GM12878 (cell line): ENCODE measurements at regions not wholly inside any gene's neighbourhood (a gene's known extent, or its start where the extent isn't known, plus 50 kb on each side); places are given as distances from the start of the nearest gene placed in this dataset.

Source experiments
- ASH2L ChIP-seq: fragments of 300-600, 200-600 bp; sonication (generic); IDR thresholded peaks from 2 replicates; pipeline ENCODE4 v1.6.1; 2017; ENCODE audit warnings: low read depth, mild to moderate bottlenecking, borderline replicate concordance
- ATF7 ChIP-seq: fragments of 450-650 bp; IDR thresholded peaks from 2 replicates; pipeline ENCODE4 v1.6.1; 2016; ENCODE audit warnings: low read depth, mild to moderate bottlenecking
- BCL3 ChIP-seq: IDR thresholded peaks from 2 replicates; pipeline ENCODE4 v1.6.1; 2011; ENCODE audit warnings: borderline replicate concordance, low read depth, mild to moderate bottlenecking, moderate library complexity, low read length; ENCODE audit not compliant: insufficient read depth, poor library complexity, severe bottlenecking
- CBFB ChIP-seq: IDR thresholded peaks from 2 replicates; pipeline ENCODE4 v1.6.1; 2016; ENCODE audit warnings: antibody characterized with exemption, low read depth
- EED ChIP-seq: sonication (generic); IDR thresholded peaks from 2 replicates; pipeline ENCODE4 v1.6.1; 2016; ENCODE audit warnings: antibody characterized with exemption, low read depth
- HDGF ChIP-seq: fragments of 450-650 bp; IDR thresholded peaks from 2 replicates; pipeline ENCODE4 v1.6.1; 2016; ENCODE audit warnings: antibody characterized with exemption
- LARP7 ChIP-seq: fragments of 450-650 bp; IDR thresholded peaks from 2 replicates; pipeline ENCODE4 v1.6.1; 2017; ENCODE audit warnings: mild to moderate bottlenecking
- MYB ChIP-seq: fragments of 150-350 bp; IDR thresholded peaks from 2 replicates; pipeline ENCODE4 v1.6.1; 2014; ENCODE audit warnings: mild to moderate bottlenecking, low read depth, low read length, borderline replicate concordance
- NFYA ChIP-seq: IDR thresholded peaks from 2 replicates; pipeline ENCODE4 v1.6.1; 2011; ENCODE audit warnings: low read depth, mild to moderate bottlenecking, low read length, improper control_type of control experiment, borderline replicate concordance
- NR2C1 ChIP-seq: fragments of 450-650 bp; IDR thresholded peaks from 2 replicates; pipeline ENCODE4 v1.6.1; 2017; ENCODE audit warnings: antibody characterized with exemption, mild to moderate bottlenecking, moderate library complexity
- NR2F1 ChIP-seq: fragments of 450-650 bp; conservative IDR thresholded peaks from 2 replicates; pipeline ENCODE4 v1.6.1; 2017; ENCODE audit warnings: mild to moderate bottlenecking
- POLR2A ChIP-seq: IDR thresholded peaks from 2 replicates; pipeline ENCODE4 v1.6.1; 2011; ENCODE audit warnings: low read depth, mild to moderate bottlenecking, low read length
- RAD51 ChIP-seq: fragments of 450-650 bp; IDR thresholded peaks from 2 replicates; pipeline ENCODE4 v1.6.1; 2016; ENCODE audit warnings: moderate library complexity, mild to moderate bottlenecking, inconsistent platforms
- SMAD1 ChIP-seq: fragments of 450-650 bp; IDR thresholded peaks from 2 replicates; pipeline ENCODE4 v1.6.1; 2018; ENCODE audit warnings: mild to moderate bottlenecking, low read depth; ENCODE audit not compliant: partially characterized antibody
- SMAD5 ChIP-seq: IDR thresholded peaks from 2 replicates; pipeline ENCODE4 v1.6.1; 2016; ENCODE audit warnings: antibody characterized with exemption, low read depth
- WRNIP1 ChIP-seq: IDR thresholded peaks from 2 replicates; pipeline ENCODE4 v1.6.1; 2011; ENCODE audit warnings: low read depth, low read length, improper control_type of control experiment, borderline replicate concordance
- TF ChIP-seq, protein P1 (sequence below): IDR thresholded peaks from 2 replicates; pipeline ENCODE4 v1.6.1; 2012; ENCODE audit warnings: improper control_type of control experiment, low read depth, low read length; ENCODE audit not compliant: insufficient replicate concordance
- TF ChIP-seq, protein P2 (sequence below): IDR thresholded peaks from 2 replicates; pipeline ENCODE4 v1.6.1; 2012; ENCODE audit warnings: mild to moderate bottlenecking, low read depth, low read length

GRCh38 chr2:12293874-12294273 is 422.9 kb upstream of the TRIB2 start (continued):
- peak; percentile 88 for TF ChIP-seq ATF7
- no peak for TF ChIP-seq LARP7
- no peak for TF ChIP-seq SMAD1
- TF ChIP-seq RAD51 = no peak; the same call in 1 of the 2 replicates
- no peak for TF ChIP-seq WRNIP1
- TF ChIP-seq CBFB = peak; percentile 84
- TF ChIP-seq ASH2L = no peak
- TF ChIP-seq, protein P1, sequence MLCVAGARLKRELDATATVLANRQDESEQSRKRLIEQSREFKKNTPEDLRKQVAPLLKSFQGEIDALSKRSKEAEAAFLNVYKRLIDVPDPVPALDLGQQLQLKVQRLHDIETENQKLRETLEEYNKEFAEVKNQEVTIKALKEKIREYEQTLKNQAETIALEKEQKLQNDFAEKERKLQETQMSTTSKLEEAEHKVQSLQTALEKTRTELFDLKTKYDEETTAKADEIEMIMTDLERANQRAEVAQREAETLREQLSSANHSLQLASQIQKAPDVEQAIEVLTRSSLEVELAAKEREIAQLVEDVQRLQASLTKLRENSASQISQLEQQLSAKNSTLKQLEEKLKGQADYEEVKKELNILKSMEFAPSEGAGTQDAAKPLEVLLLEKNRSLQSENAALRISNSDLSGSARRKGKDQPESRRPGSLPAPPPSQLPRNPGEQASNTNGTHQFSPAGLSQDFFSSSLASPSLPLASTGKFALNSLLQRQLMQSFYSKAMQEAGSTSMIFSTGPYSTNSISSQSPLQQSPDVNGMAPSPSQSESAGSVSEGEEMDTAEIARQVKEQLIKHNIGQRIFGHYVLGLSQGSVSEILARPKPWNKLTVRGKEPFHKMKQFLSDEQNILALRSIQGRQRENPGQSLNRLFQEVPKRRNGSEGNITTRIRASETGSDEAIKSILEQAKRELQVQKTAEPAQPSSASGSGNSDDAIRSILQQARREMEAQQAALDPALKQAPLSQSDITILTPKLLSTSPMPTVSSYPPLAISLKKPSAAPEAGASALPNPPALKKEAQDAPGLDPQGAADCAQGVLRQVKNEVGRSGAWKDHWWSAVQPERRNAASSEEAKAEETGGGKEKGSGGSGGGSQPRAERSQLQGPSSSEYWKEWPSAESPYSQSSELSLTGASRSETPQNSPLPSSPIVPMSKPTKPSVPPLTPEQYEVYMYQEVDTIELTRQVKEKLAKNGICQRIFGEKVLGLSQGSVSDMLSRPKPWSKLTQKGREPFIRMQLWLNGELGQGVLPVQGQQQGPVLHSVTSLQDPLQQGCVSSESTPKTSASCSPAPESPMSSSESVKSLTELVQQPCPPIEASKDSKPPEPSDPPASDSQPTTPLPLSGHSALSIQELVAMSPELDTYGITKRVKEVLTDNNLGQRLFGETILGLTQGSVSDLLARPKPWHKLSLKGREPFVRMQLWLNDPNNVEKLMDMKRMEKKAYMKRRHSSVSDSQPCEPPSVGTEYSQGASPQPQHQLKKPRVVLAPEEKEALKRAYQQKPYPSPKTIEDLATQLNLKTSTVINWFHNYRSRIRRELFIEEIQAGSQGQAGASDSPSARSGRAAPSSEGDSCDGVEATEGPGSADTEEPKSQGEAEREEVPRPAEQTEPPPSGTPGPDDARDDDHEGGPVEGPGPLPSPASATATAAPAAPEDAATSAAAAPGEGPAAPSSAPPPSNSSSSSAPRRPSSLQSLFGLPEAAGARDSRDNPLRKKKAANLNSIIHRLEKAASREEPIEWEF = no peak
- no peak for TF ChIP-seq NR2C1
- TF ChIP-seq SMAD5 = no peak
- TF ChIP-seq HDGF = 0 out of 2 replicates have a peak, but pooled peaks have one; percentile 14
- TF ChIP-seq, protein P2, sequence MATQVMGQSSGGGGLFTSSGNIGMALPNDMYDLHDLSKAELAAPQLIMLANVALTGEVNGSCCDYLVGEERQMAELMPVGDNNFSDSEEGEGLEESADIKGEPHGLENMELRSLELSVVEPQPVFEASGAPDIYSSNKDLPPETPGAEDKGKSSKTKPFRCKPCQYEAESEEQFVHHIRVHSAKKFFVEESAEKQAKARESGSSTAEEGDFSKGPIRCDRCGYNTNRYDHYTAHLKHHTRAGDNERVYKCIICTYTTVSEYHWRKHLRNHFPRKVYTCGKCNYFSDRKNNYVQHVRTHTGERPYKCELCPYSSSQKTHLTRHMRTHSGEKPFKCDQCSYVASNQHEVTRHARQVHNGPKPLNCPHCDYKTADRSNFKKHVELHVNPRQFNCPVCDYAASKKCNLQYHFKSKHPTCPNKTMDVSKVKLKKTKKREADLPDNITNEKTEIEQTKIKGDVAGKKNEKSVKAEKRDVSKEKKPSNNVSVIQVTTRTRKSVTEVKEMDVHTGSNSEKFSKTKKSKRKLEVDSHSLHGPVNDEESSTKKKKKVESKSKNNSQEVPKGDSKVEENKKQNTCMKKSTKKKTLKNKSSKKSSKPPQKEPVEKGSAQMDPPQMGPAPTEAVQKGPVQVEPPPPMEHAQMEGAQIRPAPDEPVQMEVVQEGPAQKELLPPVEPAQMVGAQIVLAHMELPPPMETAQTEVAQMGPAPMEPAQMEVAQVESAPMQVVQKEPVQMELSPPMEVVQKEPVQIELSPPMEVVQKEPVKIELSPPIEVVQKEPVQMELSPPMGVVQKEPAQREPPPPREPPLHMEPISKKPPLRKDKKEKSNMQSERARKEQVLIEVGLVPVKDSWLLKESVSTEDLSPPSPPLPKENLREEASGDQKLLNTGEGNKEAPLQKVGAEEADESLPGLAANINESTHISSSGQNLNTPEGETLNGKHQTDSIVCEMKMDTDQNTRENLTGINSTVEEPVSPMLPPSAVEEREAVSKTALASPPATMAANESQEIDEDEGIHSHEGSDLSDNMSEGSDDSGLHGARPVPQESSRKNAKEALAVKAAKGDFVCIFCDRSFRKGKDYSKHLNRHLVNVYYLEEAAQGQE = no peak
- TF ChIP-seq NR2F1 = peak; percentile 77
- TF ChIP-seq NFYA = no peak
- TF ChIP-seq MYB = no peak
- peak; percentile 74 for TF ChIP-seq BCL3
- peak; percentile 75 for TF ChIP-seq EED
- TF ChIP-seq POLR2A = no peak
- TF ChIP-seq, all 136 proteins: peak for 52
